HG03457 (cell line): ENCODE measurements at regions not wholly inside any gene's neighbourhood (a gene's known extent, or its start where the extent isn't known, plus 50 kb on each side); places are given as distances from the start of the nearest gene placed in this dataset.

Source experiments
- ATAC-seq: cut with Tn5 transposase; IDR thresholded peaks from one replicate; pipeline ENCODE4 v1.9.1; 2021; ENCODE audit warnings: moderate number of reproducible peaks; ENCODE audit not compliant: unreplicated experiment

GRCh38 chr15:38646716-38647115, 82.1 kb upstream of the RASGRP1 start:
- no peak for ATAC-seq

DNA sequence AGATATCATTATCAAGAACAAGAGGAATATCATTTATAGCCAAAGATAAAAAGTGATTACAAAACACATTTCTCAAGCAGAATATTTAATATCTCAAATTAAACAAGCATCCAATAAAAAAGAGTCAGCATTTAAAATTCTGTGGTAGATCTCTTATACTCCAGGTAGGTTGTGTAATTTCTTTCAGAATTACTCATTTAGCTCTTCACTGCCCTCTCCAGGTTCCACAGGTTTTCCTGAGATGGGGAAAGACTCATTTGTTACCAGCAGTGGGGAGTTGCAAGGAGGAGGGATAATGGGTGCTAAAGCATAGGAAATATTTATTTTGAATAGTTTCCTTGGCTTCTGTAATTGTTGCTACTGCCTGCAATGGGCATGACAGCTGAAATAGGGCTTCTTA, 83.1 kb upstream of the RASGRP1 start:
- ATAC-seq, result no peak

DNA sequence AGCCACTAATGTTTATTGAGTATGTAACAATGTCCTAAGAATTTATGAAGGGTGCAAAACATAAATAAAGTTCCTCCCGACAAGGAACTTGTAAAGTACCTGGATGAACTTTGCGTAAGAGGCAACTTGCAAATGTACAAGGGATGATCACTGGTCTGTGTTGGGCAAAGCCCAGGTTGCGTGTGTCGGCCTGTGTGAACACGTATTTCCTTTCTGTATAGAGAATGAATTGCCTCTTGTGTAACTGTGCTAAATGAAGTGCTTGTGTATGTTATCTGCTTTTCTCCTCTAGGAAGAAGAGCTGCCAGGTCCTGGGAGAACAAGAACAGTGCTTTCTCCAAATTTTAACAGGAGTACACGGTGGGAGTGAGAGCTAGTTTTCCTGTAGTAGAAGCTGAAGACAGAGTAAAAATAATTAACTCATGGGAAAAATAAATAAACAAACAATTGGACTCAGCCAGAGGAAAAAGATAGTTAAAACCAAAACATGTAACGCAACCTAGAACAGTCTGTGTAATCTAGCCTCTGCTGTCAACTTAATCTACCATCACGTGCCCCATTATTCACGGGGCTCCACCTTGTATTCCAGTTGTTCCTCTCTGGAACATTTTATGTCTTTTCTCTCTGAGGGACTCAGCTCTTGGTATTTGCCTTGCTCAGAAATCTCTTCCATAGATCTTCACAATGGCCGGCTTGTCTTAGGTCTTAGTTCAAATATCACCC, 83.7 kb upstream of the RASGRP1 start:
- ATAC-seq, result no peak

- ATAC-seq, result no peak
These were observed 85.8 kb upstream of the RASGRP1 start for GRCh38 chr15:38650384-38650783.

GRCh38 chr15:38650936-38651327, 86.3 kb upstream of the RASGRP1 start:
- ATAC-seq, result no peak

- ATAC-seq, result no peak
These were observed 86.9 kb upstream of the RASGRP1 start for GRCh38 chr15:38651328-38652038.

DNA sequence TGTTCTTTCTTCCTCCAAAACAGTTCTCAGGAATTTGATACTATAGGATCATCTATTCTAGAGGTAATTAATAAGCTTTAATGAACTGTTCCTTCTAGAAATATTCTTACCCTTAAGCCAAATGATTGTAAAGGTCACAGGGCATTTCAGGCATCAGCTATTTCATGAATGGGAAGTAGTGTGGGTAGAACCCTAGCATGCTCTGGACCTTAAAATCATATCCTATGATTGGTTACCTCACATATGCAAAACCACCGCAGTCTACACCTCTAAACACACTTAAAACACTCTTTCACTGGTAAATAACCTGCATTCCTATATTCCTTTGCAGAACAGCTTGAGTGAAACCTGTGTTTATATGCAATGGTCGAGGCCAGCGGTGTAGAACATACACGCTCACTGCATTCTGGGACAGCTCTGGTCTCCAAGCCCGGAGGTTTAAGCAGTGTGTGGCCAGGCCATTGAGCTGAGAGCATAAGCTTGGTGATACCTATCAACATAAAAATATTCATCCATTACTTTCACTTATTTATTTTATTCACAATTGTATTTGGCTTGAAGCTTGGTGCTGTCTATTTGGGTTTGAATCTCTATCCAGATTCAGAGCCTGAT, 87.7 kb upstream of the RASGRP1 start:
- ATAC-seq, result no peak

DNA sequence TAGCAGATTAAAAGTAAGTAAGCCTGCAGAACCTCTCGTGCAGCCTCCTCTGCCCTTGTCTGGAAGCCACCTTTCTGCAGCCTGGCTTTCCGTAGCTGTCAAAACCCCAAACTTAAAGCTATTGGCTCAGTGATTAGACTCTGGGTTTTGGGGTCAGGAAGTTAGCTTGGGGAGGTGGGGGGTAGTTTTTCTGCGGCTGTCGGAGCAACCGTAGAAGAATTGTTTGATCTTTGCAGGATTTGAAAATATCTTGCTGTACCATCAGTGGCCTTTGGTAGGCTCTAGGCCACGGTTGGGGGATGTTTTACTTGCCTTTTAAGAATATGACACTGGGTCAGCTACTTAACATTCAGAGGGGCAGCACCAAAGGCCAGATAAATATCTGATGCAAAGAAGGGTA, 88.4 kb upstream of the RASGRP1 start:
- ATAC-seq, result no peak

DNA sequence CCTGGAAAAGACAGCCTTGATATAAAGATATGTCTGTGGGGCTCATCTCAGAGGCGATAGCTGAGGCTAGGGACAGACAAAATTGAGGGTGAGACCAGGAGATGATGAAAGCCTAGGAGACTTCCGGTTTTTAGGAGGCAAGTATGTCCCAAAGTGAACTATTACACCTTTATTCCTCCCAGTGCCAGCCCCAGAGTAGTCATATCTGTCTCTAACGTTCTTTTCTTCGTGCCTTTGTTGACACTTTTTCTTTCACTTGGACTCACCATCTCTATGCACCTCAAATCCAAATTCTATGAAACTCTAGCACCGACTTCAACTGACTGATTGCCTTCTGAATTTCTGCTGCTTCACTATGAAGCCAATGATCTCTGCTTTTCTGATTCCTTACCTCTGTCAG, 93.8 kb upstream of the RASGRP1 start:
- no peak for ATAC-seq

DNA sequence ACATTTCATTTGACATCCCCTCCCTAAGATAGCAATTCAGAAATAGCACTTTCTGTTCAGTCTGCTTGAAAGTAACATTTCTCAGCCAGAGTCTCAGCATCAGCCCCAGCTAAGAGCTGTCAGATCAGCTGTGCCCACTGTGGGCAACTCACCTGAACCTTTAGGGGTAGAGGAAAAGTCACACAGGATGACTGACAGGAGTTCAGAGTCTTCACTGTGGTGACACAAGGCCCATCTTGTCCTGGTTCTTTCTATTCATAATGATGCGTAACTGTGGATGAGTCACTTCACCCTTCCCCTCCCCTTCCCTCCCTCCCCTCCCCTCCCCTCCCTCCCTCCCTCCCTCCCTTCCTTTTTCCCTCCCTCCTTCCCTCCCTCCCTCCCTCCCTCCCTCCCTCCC, 96.1 kb upstream of the RASGRP1 start:
- no peak for ATAC-seq

DNA sequence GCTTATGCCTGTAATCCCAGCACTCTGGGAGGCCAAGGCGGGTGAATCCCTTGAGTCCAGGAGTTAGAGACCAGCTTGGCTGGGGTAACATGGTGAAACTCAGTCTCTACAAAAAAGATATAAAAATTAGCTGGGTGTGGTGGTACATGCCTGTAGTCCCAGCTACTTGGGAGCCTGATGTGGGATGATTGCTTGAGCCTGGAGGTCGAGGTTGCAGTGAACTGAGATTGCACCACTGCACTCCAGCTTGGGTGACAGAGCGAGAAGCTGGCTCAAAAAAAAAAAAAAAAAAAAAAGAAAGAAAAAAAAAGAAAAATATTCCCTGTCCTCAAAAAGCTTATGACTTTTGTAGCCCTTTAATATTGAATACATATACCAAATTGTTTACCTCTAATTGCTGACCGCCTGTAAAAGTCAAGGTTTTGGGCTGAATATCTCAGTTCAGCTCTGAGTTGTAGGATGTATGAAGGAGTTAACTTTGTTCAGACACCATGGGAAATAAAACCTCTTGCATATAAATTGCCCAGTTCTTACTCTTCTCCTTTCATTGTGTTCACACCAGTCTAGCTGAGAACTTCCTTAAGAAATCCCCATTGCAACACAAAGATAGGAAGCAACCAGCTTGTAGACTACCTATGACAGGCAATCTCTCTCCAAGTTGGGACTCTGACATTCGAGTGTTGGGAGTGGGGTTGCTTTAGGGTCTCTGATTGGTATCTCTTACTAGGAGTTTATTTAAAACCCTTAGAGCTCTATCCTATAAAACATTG, 97.6 kb upstream of the RASGRP1 start:
- ATAC-seq, result no peak

- no peak for ATAC-seq
These were observed 98.2 kb upstream of the RASGRP1 start for GRCh38 chr15:38662805-38663204.

DNA sequence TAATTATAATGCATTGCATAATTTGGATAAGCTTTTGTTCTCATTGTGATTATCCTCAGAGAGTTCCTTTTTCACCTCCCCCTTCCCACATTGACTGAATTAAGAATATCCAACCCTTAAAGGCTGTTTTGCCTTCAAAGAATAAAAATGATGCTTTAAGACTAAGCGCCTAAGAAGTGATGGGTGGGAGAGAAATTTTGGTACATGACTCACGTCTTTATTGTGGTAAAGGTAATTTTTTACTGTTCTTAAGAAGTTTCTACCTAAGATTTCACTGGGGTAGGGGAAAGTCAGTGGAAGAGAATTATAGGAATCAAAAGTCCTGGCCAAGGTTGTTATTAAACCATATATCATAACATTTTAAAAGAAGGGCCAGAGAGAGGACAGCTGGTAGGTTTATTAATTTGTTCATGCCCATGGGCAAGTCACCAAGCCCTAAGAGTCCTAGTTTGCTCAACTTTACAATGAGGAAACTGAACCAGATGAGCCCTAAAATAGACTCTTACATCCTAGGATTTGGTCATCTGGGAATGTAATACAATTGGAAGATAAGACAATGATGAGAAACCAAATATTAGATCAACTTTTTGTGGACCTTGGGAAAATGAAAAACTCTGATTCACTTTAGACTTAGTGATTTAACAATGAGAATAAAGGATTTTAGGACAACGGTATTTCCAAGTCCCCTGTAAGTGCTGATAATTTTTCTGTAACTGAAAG, 101.1 kb upstream of the RASGRP1 start:
- ATAC-seq, result no peak

DNA sequence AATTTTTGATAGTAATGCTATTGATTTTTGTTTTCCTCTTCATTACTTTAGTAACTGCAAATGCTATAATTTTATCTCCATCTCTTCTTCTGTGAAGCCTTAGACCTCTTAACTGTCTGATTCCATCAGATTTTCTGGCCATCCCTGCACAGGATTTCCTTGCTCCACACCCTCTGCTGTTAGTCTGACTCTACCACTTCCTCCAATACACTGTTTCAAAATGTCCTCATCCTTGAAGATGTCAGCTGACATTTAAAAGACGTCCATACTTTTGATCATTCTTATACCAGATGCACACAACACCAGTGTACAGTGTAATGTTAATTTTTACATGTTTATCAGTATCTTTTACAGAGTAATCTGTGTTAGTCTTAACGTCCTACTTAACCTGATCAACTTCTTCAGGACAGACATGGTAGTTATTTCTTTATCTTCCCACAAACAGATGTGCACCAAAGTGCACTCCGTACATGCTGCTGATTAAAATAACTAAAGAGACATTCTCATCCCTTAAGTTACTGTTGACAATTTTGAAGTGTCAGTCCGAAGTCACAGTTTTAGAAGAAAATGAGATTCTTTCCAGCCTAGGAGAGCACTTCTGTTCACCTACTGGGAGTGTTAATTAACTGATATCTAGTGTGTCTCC, 102.4 kb upstream of the RASGRP1 start:
- no peak for ATAC-seq

DNA sequence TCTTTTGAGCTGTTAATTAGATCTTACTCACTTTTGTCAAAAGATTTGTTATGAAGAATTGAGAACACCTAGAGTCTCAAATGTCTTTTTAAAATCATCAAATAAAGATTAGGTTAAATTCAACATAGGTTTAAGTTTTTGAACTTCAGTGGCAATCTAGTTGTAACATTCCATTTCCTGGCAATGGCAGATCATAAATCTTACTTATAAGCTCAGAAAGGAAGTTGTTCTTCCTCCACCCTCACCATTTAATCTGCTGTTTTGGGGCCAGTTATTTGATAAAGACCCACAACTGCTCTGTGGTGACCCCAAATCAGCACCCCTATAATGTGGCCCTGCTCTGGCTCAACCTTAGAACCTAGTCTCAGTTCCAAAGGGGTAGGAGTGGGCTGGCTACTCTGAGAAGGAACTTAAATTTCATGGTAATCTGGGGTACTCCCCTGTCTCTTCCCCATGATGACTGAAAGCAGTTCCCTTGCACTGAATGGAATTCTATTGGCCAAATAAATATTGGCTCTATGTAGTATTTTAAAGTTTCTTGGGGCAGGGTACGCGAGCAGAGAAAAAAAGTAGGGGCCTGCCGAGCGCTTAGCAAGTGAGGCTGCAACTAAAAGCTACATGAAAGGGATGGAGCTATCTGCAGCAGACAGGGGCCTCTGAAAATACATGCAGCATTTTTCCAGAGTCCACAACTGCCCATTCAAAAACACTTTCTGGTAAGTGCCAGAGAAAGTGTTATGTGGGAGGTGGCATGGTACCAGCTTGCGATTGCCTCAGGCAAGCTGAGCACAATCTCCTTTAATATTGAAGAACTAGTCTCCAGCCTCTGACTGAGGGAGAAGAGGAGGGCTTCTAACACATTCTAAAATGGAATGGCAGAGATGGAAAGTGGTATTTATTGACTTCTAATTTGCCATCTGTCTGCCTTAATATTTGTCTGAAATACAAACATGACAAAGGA, 103.6 kb upstream of the RASGRP1 start:
- no peak for ATAC-seq

DNA sequence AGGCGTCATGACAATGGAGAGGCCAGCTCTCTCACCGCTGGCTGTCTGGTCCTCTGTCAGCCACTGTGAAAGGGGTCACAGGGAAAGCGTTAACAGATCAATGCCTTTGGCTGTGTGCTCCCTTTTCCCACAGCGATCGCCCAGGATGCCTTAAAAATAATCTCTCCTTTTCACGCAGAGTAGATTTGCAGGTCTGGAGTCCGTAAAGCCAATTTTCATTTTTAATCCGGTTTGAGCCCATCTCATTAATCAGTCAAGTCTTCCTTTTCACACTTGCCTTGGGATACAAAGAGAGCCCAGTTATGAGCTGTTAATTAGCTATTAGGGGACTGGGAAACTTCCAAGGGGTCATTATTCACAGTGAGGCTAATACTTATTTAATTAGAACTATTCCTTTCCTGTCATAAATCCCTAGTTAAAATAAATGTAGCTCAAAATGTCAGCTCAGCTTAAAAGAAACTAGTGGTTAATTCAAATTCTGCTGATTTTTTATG, 104.3 kb upstream of the RASGRP1 start:
- no peak for ATAC-seq

DNA sequence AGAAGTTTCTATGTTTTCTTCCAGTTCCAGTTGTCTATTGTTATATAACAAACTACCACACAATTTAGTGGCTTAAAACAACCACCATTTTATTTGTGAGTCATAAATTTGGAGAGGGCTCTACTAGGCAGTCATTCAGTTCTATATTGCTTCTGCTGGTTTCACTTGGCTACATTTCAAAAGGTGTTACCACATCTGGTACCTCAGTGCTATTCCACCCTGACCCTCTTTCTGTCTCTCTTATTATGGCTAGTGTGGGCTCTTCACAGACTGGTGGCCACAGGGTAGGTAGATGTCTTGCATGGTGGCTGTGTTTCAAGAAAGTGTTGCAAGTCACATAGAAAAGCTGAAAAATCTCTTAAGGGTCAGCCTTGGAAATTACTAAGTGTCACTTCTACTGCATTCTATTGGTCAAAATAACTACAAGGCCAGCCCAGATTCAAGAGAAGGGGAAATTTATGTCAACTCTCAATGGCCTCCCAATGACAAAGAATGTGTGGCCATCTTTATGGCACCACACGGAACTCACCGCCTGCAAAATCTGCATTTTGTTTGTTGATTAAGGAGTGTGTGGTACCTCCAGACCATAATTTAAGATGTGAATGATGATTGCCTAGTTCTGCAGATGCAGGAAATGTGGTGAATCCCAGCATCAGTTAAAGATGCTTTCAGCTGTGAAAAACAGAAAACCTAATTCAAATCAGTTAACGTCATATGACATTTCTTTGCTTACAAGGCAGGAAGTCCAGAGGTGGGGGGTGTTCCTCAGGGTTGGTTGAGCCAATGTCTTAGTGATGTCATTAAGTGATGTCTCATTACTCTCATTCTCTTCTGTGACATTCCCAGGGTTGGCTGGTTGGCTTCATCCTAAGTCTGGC, 105.8 kb upstream of the RASGRP1 start:
- peak; percentile 31 for ATAC-seq

- ATAC-seq, result no peak
These were observed 106.4 kb upstream of the RASGRP1 start for GRCh38 chr15:38671006-38671387.
